Stimulated activated CD8-positive, alpha-beta memory T cell treated with anti-CD3 and anti-CD28 coated beads, Interleukin-15, amount 100 ng/mL, for 1 hour (primary cell): ENCODE measurements at regions not wholly inside any gene's neighbourhood (a gene's known extent, or its start where the extent isn't known, plus 50 kb on each side); places are given as distances from the start of the nearest gene placed in this dataset.

Experiments used
- DNase-seq: peaks from one replicate; pipeline ENCODE4 v3.0.0-alpha.2; 2020; ENCODE audit warnings: low read depth

- no peak for DNase-seq
Measured at GRCh38 chr13:109669956-109670355, 116.4 kb downstream of the IRS2 start.

- DNase-seq, result no peak
Measured at GRCh38 chr13:109669234-109669612, 117.2 kb downstream of the IRS2 start.

GRCh38 chr13:109668433-109669233 is 117.8 kb downstream of the IRS2 start:
- no peak for DNase-seq

- DNase-seq, result no peak
Measured at GRCh38 chr13:109667807-109668291, 118.5 kb downstream of the IRS2 start.

- DNase-seq, result no peak
Measured at GRCh38 chr13:109667056-109667455, 119.3 kb downstream of the IRS2 start.

GRCh38 chr13:109666656-109667055 is 119.7 kb downstream of the IRS2 start:
- DNase-seq, result no peak

- no peak for DNase-seq
Measured at GRCh38 chr13:109665781-109666249, 120.6 kb downstream of the IRS2 start.

- no peak for DNase-seq
Measured at GRCh38 chr13:109665240-109665639, 121.1 kb downstream of the IRS2 start.

GRCh38 chr13:109657395-109657794 is 129.0 kb downstream of the IRS2 start:
- DNase-seq, result no peak

- no peak for DNase-seq
Measured at GRCh38 chr13:109656206-109656605, 130.2 kb downstream of the IRS2 start.

GRCh38 chr13:109655611-109656010 is 130.8 kb downstream of the IRS2 start:
- DNase-seq, result no peak

GRCh38 chr13:109655206-109655600 is 131.2 kb downstream of the IRS2 start:
- no peak for DNase-seq

- DNase-seq, result no peak
Measured at GRCh38 chr13:109654341-109655205, 131.8 kb downstream of the IRS2 start.

- no peak for DNase-seq
Measured at GRCh38 chr13:109652531-109652930, 133.9 kb downstream of the IRS2 start.

GRCh38 chr13:109651854-109652253 is 134.5 kb downstream of the IRS2 start:
- DNase-seq, result no peak

- no peak for DNase-seq
Measured at GRCh38 chr13:109651311-109651710, 135.1 kb downstream of the IRS2 start.

GRCh38 chr13:109650861-109651260 is 135.5 kb downstream of the IRS2 start:
- no peak for DNase-seq

- no peak for DNase-seq
Measured at GRCh38 chr13:109649713-109650112, 136.7 kb downstream of the IRS2 start.

- no peak for DNase-seq
Measured at GRCh38 chr13:109647699-109648098, 138.7 kb downstream of the IRS2 start.

GRCh38 chr13:109647053-109647452 is 139.3 kb downstream of the IRS2 start:
- no peak for DNase-seq

GRCh38 chr13:109646423-109646822 is 140.0 kb downstream of the IRS2 start:
- no peak for DNase-seq

- no peak for DNase-seq
Measured at GRCh38 chr13:109645831-109646230, 140.6 kb downstream of the IRS2 start.

GRCh38 chr13:109644956-109645355 is 141.4 kb downstream of the IRS2 start:
- no peak for DNase-seq
